Endothelial cell of umbilical vein (primary cell): ENCODE measurements at regions not wholly inside any gene's neighbourhood (a gene's known extent, or its start where the extent isn't known, plus 50 kb on each side); places are given as distances from the start of the nearest gene placed in this dataset.

ENCODE experiments used
- BruUV-seq: library from RNA; stranded (reverse); fragments of 400-500 nt; replicated peaks from 2 replicates; lab custom pipeline; 2021; lab: Mats Ljungman, UMichigan
- CTCF ChIA-PET: fragments of 300-600, 350-600 bp; sonication (Branson Sonifier 250); formaldehyde crosslinking; loops from one replicate; lab custom pipeline; 2021; ENCODE audit warnings: antibody characterized with exemption, inconsistent platforms; lab: Charles Lee
- POLR2A ChIA-PET: fragments of 300-600, 350-600 bp; sonication (Branson Sonifier 250); formaldehyde crosslinking; loops from one replicate; lab custom pipeline; 2021; ENCODE audit warnings: antibody characterized with exemption, inconsistent platforms; lab: Charles Lee
- DNase-seq: peaks from one replicate; pipeline ENCODE4 v3.0.0-alpha.2; 2011; ENCODE audit warnings: low read depth, low spot score
- FAIRE-seq: peaks from 2 replicates; lab custom pipeline; 2011; peaks lifted over from hg19 to GRCh38; lab: Jason Lieb, UNC
- H2AFZ ChIP-seq: 2 replicates; pipeline ENCODE4 v1.6.0; 2012; ENCODE audit warnings: low read depth, low read length, control low read depth, inconsistent platforms
- H3K27ac ChIP-seq: 2 replicates; pipeline ENCODE4 v1.5.1; 2011; ENCODE audit warnings: low read depth, mild to moderate bottlenecking, control low read depth, low read length, moderate library complexity; ENCODE audit not compliant: insufficient read depth
- H3K27me3 ChIP-seq, 2 experiments: 2 replicates each; pipeline versions ENCODE4 v1.6.0 to v1.6.1; 2011; ENCODE audit warnings: low read length in 2 of 2, mixed read lengths in 1 of 2; ENCODE audit not compliant: control insufficient read depth in 2 of 2, insufficient read depth in 2 of 2
- H3K36me3 ChIP-seq, 2 experiments: 2 replicates in 1 of 2; 3 replicates in 1 of 2; pipeline ENCODE4 v1.5.1; 2011; ENCODE audit warnings: low read length in 2 of 2, mild to moderate bottlenecking in 1 of 2, moderate library complexity in 1 of 2; ENCODE audit not compliant: control insufficient read depth in 2 of 2, insufficient read depth in 2 of 2; ENCODE audit errors: extremely low read depth in 1 of 2
- H3K4me1 ChIP-seq: 3 replicates; pipeline ENCODE4 v1.5.1; 2011; ENCODE audit warnings: mild to moderate bottlenecking, low read length; ENCODE audit not compliant: control insufficient read depth, insufficient read depth; ENCODE audit errors: extremely low read depth
- H3K4me2 ChIP-seq: 2 replicates; pipeline ENCODE4 v1.6.1; 2011; ENCODE audit warnings: low read length, control low read depth, mixed read lengths; ENCODE audit not compliant: insufficient read depth
- H3K4me3 ChIP-seq, 3 experiments: fragments of 200-600 bp in 1 of 3; sonication (generic), shearing (Covaris generic) in 1 of 3; replicated peaks in 1 of 3; 2 replicates each; pipeline ENCODE4 v1.5.1; 2011 to 2016; ENCODE audit warnings: control low read depth in 3 of 3, low read length in 3 of 3, mild to moderate bottlenecking in 2 of 3, inconsistent platforms in 1 of 3, low read depth in 1 of 3, moderate library complexity in 1 of 3; ENCODE audit not compliant: insufficient read depth in 1 of 3
- H3K79me2 ChIP-seq: 2 replicates; pipeline ENCODE4 v1.6.0; 2012; ENCODE audit warnings: low read length, inconsistent platforms; ENCODE audit not compliant: control insufficient read depth, insufficient read depth
- H3K9ac ChIP-seq: replicated peaks from 2 replicates; pipeline ENCODE3; 2011; ENCODE audit warnings: low read length, control low read depth; ENCODE audit not compliant: insufficient read depth; ENCODE audit errors: extremely low read depth
- H3K9me1 ChIP-seq: replicated peaks from 3 replicates; pipeline ENCODE4 v1.6.0; 2011; ENCODE audit warnings: mild to moderate bottlenecking, low read length; ENCODE audit not compliant: control insufficient read depth, insufficient read depth; ENCODE audit errors: extremely low read depth
- H3K9me3 ChIP-seq: replicated peaks from 2 replicates; pipeline ENCODE4 v1.5.1; 2012; ENCODE audit warnings: low read length, inconsistent platforms; ENCODE audit not compliant: control insufficient read depth, insufficient read depth
- H4K20me1 ChIP-seq: replicated peaks from 2 replicates; pipeline ENCODE3; 2011; ENCODE audit warnings: mild to moderate bottlenecking, low read length; ENCODE audit not compliant: control insufficient read depth, insufficient read depth; ENCODE audit errors: extremely low read depth
- EZH2 ChIP-seq: IDR thresholded peaks from 2 replicates; pipeline ENCODE4 v1.6.1; 2012; ENCODE audit warnings: borderline replicate concordance, low read depth, mild to moderate bottlenecking, moderate library complexity, low read length, inconsistent platforms; ENCODE audit not compliant: severe bottlenecking
- FOS ChIP-seq: IDR thresholded peaks from 2 replicates; pipeline ENCODE4 v1.6.1; 2011; ENCODE audit warnings: mild to moderate bottlenecking, low read length, moderate library complexity, borderline replicate concordance; ENCODE audit not compliant: insufficient read depth
- GATA2 ChIP-seq: IDR thresholded peaks from 2 replicates; pipeline ENCODE4 v1.7.0; 2011; ENCODE audit warnings: low read depth, mild to moderate bottlenecking, moderate library complexity, mixed read lengths, low read length; ENCODE audit not compliant: insufficient read length, insufficient read depth
- JUN ChIP-seq: IDR thresholded peaks from 2 replicates; pipeline ENCODE4 v1.6.1; 2011; ENCODE audit warnings: borderline replicate concordance, low read depth; ENCODE audit not compliant: insufficient read length, insufficient read depth
- MYC ChIP-seq: IDR thresholded peaks from one replicate; pipeline ENCODE4 v1.6.1; 2011; ENCODE audit warnings: mild to moderate bottlenecking, low read depth, low read length
- POLR2A ChIP-seq: IDR thresholded peaks from 2 replicates; pipeline ENCODE4 v1.6.1; 2012; ENCODE audit warnings: low read depth, mild to moderate bottlenecking, control low read depth, low read length
- POLR2AphosphoS5 ChIP-seq: IDR thresholded peaks from 2 replicates; pipeline ENCODE4 v1.6.1; 2012; ENCODE audit warnings: low read depth, mild to moderate bottlenecking, control low read depth, low read length, moderate library complexity; ENCODE audit not compliant: insufficient read depth
- dilution Hi-C: fragments of 300-500 bp; cut with MboI; formaldehyde crosslinking; loops from one replicate; pipeline ENCODE4 v1.15.0; 2019; ENCODE audit warnings: low sequenced_read_pairs; ENCODE audit not compliant: extremely low pct_ligation_motif_present
- intact Hi-C: fragments of 100-400 bp; cut with micrococcal nuclease; formaldehyde crosslinking; loops from one replicate; pipeline ENCODE4 v1.10.0; 2022
- TF ChIP-seq, protein P1 (sequence below), 2 donors: IDR thresholded peaks; 1 replicate in 1 of 2; 2 replicates in 1 of 2; pipeline ENCODE4 v1.5.1; 2011; ENCODE audit warnings: low read length in 2 of 2, mild to moderate bottlenecking in 2 of 2, moderate library complexity in 2 of 2, control low read depth in 1 of 2, inconsistent platforms in 1 of 2, low read depth in 1 of 2; ENCODE audit not compliant: insufficient read depth in 1 of 2; ENCODE audit errors: extremely low read depth in 1 of 2
- TF ChIP-seq, protein P2 (sequence below): IDR thresholded peaks from 2 replicates; pipeline ENCODE4 v1.6.1; 2011; ENCODE audit not compliant: insufficient read depth, insufficient read length

DNA sequence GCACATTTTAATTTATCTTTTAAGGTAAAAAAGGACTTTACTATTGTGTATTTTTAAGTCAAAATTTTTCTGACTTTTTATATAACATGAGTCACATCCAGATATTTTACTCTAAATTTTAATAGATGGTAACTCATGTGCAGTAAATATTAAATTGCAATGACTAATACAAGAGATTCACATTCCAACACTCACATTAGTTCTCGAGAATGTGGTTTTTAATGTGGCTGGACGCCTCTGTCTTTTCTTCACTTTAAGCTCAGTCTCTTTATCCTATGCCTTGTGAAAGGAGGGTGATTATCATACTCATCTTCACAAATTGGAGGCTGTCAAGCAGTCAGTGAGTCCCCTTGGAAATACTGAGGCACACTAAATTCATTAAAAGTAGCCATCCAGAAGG, 315.6 kb downstream of the HS3ST3B1 start:
- peaks cover 4% of the 10 kb centered on the region for H3K9me3 ChIP-seq
- ChIA-PET POLR2A (no interaction called here), CTCF (no interaction called here)
- H3K79me2 ChIP-seq, result no peaks in the 10 kb centered on the region
- no peak for TF ChIP-seq POLR2A
- no peak for TF ChIP-seq FOS
- TF ChIP-seq, protein P1, sequence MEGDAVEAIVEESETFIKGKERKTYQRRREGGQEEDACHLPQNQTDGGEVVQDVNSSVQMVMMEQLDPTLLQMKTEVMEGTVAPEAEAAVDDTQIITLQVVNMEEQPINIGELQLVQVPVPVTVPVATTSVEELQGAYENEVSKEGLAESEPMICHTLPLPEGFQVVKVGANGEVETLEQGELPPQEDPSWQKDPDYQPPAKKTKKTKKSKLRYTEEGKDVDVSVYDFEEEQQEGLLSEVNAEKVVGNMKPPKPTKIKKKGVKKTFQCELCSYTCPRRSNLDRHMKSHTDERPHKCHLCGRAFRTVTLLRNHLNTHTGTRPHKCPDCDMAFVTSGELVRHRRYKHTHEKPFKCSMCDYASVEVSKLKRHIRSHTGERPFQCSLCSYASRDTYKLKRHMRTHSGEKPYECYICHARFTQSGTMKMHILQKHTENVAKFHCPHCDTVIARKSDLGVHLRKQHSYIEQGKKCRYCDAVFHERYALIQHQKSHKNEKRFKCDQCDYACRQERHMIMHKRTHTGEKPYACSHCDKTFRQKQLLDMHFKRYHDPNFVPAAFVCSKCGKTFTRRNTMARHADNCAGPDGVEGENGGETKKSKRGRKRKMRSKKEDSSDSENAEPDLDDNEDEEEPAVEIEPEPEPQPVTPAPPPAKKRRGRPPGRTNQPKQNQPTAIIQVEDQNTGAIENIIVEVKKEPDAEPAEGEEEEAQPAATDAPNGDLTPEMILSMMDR (IDR thresholded peaks at IDR 0.05; ENCODE audit: extremely low read depth in 1 of 2, insufficient read depth in 1 of 2, low read depth in 1 of 2, low read length in 2 of 2), result no peak
- no peak for TF ChIP-seq POLR2AphosphoS5
- H3K36me3 ChIP-seq, result no peaks in the 10 kb centered on the region
- H2AFZ ChIP-seq, result no peak overlapping the region
- no peak overlapping the region for H3K9ac ChIP-seq
- H3K4me3 ChIP-seq, result no peak overlapping the region
- DNase-seq, result no peak
- FAIRE-seq, result no peak
- dilution Hi-C loops, result no loop called here
- H3K27ac ChIP-seq, result no peak overlapping the region
- H3K4me1 ChIP-seq, result no peaks in the 10 kb centered on the region
- intact Hi-C loops, result no loop called here
- no peak overlapping the region for H3K4me2 ChIP-seq
- H3K27me3 ChIP-seq, result no peaks in the 10 kb centered on the region
- no TSS peak for BruUV-seq
- no peaks in the 10 kb centered on the region for H3K9me1 ChIP-seq
- H4K20me1 ChIP-seq, result no peaks in the 10 kb centered on the region

DNA sequence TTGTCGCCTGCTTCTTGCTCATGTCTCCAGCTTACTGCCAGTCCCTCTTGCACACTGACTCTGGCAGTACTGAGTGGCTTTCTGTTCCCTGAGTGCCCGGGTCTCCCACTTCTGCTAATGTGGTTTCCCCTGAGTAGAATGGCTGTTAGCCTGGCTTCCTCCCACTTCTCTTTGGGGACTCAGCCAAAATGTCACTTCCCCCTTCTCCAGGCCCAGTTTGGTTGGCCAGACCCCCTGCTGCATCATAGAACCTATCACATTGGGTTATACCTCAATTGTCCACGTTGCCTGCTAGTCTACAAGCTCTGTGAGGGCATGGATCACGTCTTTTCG, 304.4 kb downstream of the HS3ST3B1 start:
- DNase-seq (no peak), FAIRE-seq (no peak)
- no peaks in the 10 kb centered on the region for H4K20me1 ChIP-seq
- no peak overlapping the region for H2AFZ ChIP-seq
- ChIA-PET POLR2A (no interaction called here), CTCF (no interaction called here)
- no peaks in the 10 kb centered on the region for H3K4me1 ChIP-seq
- no TSS peak for BruUV-seq
- no peaks in the 10 kb centered on the region for H3K9me1 ChIP-seq
- H3K4me2 ChIP-seq, result no peak overlapping the region
- no peak overlapping the region for H3K4me3 ChIP-seq
- TF ChIP-seq, protein P1 (IDR thresholded peaks at IDR 0.05; ENCODE audit: extremely low read depth in 1 of 2, insufficient read depth in 1 of 2, low read depth in 1 of 2, low read length in 2 of 2), result no peak
- TF ChIP-seq, protein P2, sequence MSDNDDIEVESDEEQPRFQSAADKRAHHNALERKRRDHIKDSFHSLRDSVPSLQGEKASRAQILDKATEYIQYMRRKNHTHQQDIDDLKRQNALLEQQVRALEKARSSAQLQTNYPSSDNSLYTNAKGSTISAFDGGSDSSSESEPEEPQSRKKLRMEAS, result no peak
- TF ChIP-seq FOS (no peak), MYC (no peak), EZH2 (no peak), POLR2AphosphoS5 (no peak), POLR2A (no peak), GATA2 (no peak), JUN (no peak)
- intact Hi-C loops, result no loop called here
- H3K36me3 ChIP-seq, result no peaks in the 10 kb centered on the region
- no peaks in the 10 kb centered on the region for H3K79me2 ChIP-seq
- no peak overlapping the region for H3K9ac ChIP-seq
- no peaks in the 10 kb centered on the region for H3K27me3 ChIP-seq
- no peaks in the 10 kb centered on the region for H3K9me3 ChIP-seq
- no peak overlapping the region for H3K27ac ChIP-seq
- dilution Hi-C loops, result no loop called here
